K562 (cell line): ENCODE measurements at regions not wholly inside any gene's neighbourhood (a gene's known extent, or its start where the extent isn't known, plus 50 kb on each side); places are given as distances from the start of the nearest gene placed in this dataset.

Experiments
- ATAC-seq: fragments of 200-7000 bp; cut with Tn5 transposase; 3 replicates; pipeline ENCODE4 v1.9.1; 2020; ENCODE audit warnings: moderate library complexity
- BruUV-seq: library from RNA; stranded (reverse); fragments of 400-500 nt; replicated peaks from 2 replicates; lab custom pipeline; 2021; lab: Mats Ljungman, UMichigan
- CTCF ChIA-PET: fragments of 300-600 bp; formaldehyde crosslinking; extraction: SDS; loops from one replicate; lab custom pipeline; 2021; ENCODE audit warnings: low intra/inter-chr PET ratio; lab: Yijun Ruan, JAX
- POLR2A ChIA-PET: fragments of 300-600, 350-650 bp; sonication (Branson Sonifier 250); formaldehyde crosslinking; extraction: SDS; loops from one replicate; lab custom pipeline; 2021; ENCODE audit warnings: antibody characterized with exemption, inconsistent platforms; lab: Yijun Ruan, JAX
- DNase-seq, 4 experiments: peaks; one replicate each; pipeline versions ENCODE4 v3.0.0 to v3.0.0-alpha.2; 2011 to 2018; ENCODE audit warnings: low spot score in 3 of 4, mixed read lengths in 3 of 4; ENCODE audit errors: extremely low read depth in 1 of 4
- FAIRE-seq: peaks from 2 replicates; lab custom pipeline; 2011; peaks lifted over from hg19 to GRCh38; lab: Jason Lieb, UNC
- H2AFZ ChIP-seq: 2 replicates; pipeline ENCODE4 v1.6.0; 2011; ENCODE audit warnings: low read depth, low read length, control low read depth, inconsistent platforms
- H3K27ac ChIP-seq: fragments of 200-600 bp; 3 replicates; pipeline ENCODE4 v1.8.0; 2011; ENCODE audit warnings: low read depth, mild to moderate bottlenecking, control low read depth, inconsistent platforms, low read length, moderate library complexity, mixed read lengths; ENCODE audit errors: extremely low read depth
- H3K27me3 ChIP-seq, 2 experiments: fragments of 300-600 bp in 1 of 2; 2 replicates in 1 of 2; 3 replicates in 1 of 2; pipeline versions ENCODE4 v1.6.0 to v1.8.0; 2011; ENCODE audit warnings: inconsistent platforms in 2 of 2, low read length in 2 of 2, mild to moderate bottlenecking in 1 of 2, mixed read lengths in 1 of 2, moderate library complexity in 1 of 2; ENCODE audit not compliant: control insufficient read depth in 2 of 2, insufficient read depth in 2 of 2
- H3K36me3 ChIP-seq: fragments of 300-600 bp; 3 replicates; pipeline ENCODE4 v1.8.0; 2011; ENCODE audit warnings: mild to moderate bottlenecking, low read length, inconsistent platforms; ENCODE audit not compliant: control insufficient read depth, insufficient read depth
- H3K4me1 ChIP-seq, 2 experiments: fragments of 200-600 bp in 1 of 2; replicated peaks in 1 of 2; 2 replicates in 1 of 2; 3 replicates in 1 of 2; pipeline versions ENCODE4 v1.5.1 to v1.8.0; 2011; ENCODE audit warnings: inconsistent platforms in 2 of 2, low read length in 2 of 2, mild to moderate bottlenecking in 1 of 2, mixed read lengths in 1 of 2, moderate library complexity in 1 of 2; ENCODE audit not compliant: control insufficient read depth in 2 of 2, insufficient read depth in 2 of 2
- H3K4me2 ChIP-seq: 2 replicates; pipeline ENCODE4 v1.6.1; 2011; ENCODE audit warnings: low read length, control low read depth, inconsistent platforms, mixed read lengths; ENCODE audit not compliant: insufficient read depth
- H3K4me3 ChIP-seq: fragments of 200-600 bp; sonication (generic), shearing (Covaris generic); 2 replicates; pipeline ENCODE4 v1.5.1; 2016; ENCODE audit warnings: control low read depth, inconsistent platforms
- H3K79me2 ChIP-seq: fragments of 200-600 bp; 3 replicates; pipeline ENCODE4 v1.8.0; 2011; ENCODE audit warnings: low read length, inconsistent platforms; ENCODE audit not compliant: control insufficient read depth, insufficient read depth
- H3K9ac ChIP-seq, 2 experiments: 2 replicates each; pipeline versions ENCODE4 v1.6.0 to v1.6.1; 2011; ENCODE audit warnings: low read depth in 2 of 2, low read length in 2 of 2, control low read depth in 1 of 2, inconsistent platforms in 1 of 2, mild to moderate bottlenecking in 1 of 2, mixed read lengths in 1 of 2; ENCODE audit not compliant: insufficient read depth in 1 of 2
- H3K9me1 ChIP-seq: one replicate; pipeline ENCODE4 v1.6.0; 2011; ENCODE audit warnings: inconsistent platforms, mild to moderate bottlenecking, low read length, moderate library complexity; ENCODE audit not compliant: control insufficient read depth, insufficient read depth
- H3K9me3 ChIP-seq: replicated peaks from 2 replicates; pipeline ENCODE4 v1.5.1; 2011; ENCODE audit warnings: low read depth, low read length, inconsistent platforms; ENCODE audit not compliant: control insufficient read depth, insufficient read depth
- H4K20me1 ChIP-seq: replicated peaks from 2 replicates; pipeline ENCODE4 v1.6.1; 2011; ENCODE audit warnings: low read length, inconsistent platforms, mixed read lengths; ENCODE audit not compliant: control insufficient read depth, insufficient read depth
- CXXC5 ChIP-seq: fragments of 250-450 bp; sonication (Bioruptor Pico); IDR thresholded peaks from 2 replicates; pipeline ENCODE4 v1.8.0; 2022; ENCODE audit warnings: inconsistent platforms, mild to moderate bottlenecking, moderate library complexity
- DIDO1 ChIP-seq: fragments of 450-650 bp; IDR thresholded peaks from 2 replicates; pipeline ENCODE4 v1.6.1; 2016; ENCODE audit warnings: low read depth, missing biosample characterization, missing genetic modification characterization
- E2F8 ChIP-seq: fragments of 450-650 bp; IDR thresholded peaks from 2 replicates; pipeline ENCODE4 v1.7.1; 2018; ENCODE audit warnings: mild to moderate bottlenecking, low read depth; ENCODE audit not compliant: partially characterized antibody
- EHMT2 ChIP-seq: fragments of 450-650 bp; IDR thresholded peaks from 2 replicates; pipeline ENCODE4 v1.6.1; 2018; ENCODE audit warnings: antibody characterized with exemption
- EP400 ChIP-seq: fragments of 450-650 bp; IDR thresholded peaks from 2 replicates; pipeline ENCODE4 v1.6.1; 2017; ENCODE audit warnings: antibody characterized with exemption, mild to moderate bottlenecking, moderate library complexity
- HNRNPL ChIP-seq: fragments of 200-400 bp; formaldehyde crosslinking; IDR thresholded peaks from 2 replicates; pipeline ENCODE4 v1.6.1; 2017; ENCODE audit warnings: low read depth, mild to moderate bottlenecking, low read length
- IRF1 ChIP-seq: sonication (generic); formaldehyde crosslinking; IDR thresholded peaks from 2 replicates; pipeline ENCODE4 v1.8.0; 2022; ENCODE audit warnings: missing genetic modification reagents, mild to moderate bottlenecking, borderline replicate concordance
- NCOA2 ChIP-seq, 2 experiments: fragments of 450-650 bp; IDR thresholded peaks; 2 replicates each; pipeline ENCODE4 v1.6.1; 2018; ENCODE audit warnings: mild to moderate bottlenecking in 2 of 2, moderate library complexity in 1 of 2; ENCODE audit not compliant: partially characterized antibody in 2 of 2
- NFIC ChIP-seq: fragments of 450-650 bp; IDR thresholded peaks from 2 replicates; pipeline ENCODE4 v1.6.1; 2017; ENCODE audit warnings: mild to moderate bottlenecking, inconsistent platforms
- NR2C2 ChIP-seq, 2 experiments: fragments of 200-800 bp in 1 of 2; sonication (Bioruptor generic) in 1 of 2; sonication (generic) in 1 of 2; formaldehyde crosslinking in 1 of 2; IDR thresholded peaks; 2 replicates each; pipeline versions ENCODE4 v1.6.1 to v1.8.0; 2016 to 2022; ENCODE audit warnings: mild to moderate bottlenecking in 1 of 2, missing compliant biosample characterization in 1 of 2, missing genetic modification characterization in 1 of 2, missing genetic modification reagents in 1 of 2
- RFX7 ChIP-seq: fragments of 250-450 bp; sonication (Bioruptor Pico); IDR thresholded peaks from 2 replicates; pipeline ENCODE4 v1.5.1; 2021; ENCODE audit warnings: mild to moderate bottlenecking
- SMARCA5 ChIP-seq: fragments of 450-650 bp; IDR thresholded peaks from 2 replicates; pipeline ENCODE4 v1.6.1; 2016
- ZNF354B ChIP-seq: fragments of 250-450 bp; sonication (Bioruptor Pico); IDR thresholded peaks from 2 replicates; pipeline ENCODE4 v1.4.0; 2020
- ZNF445 ChIP-seq: fragments of 250-450 bp; sonication (Bioruptor Pico); IDR thresholded peaks from 2 replicates; pipeline ENCODE4 v1.4.0; 2020; ENCODE audit warnings: low read depth, mild to moderate bottlenecking, moderate library complexity
- WGBS: fragments of 100-300 bp; shearing (Covaris generic); methylation state at CpG from one replicate; pipeline ENCODE4 v1.1.6; 2016; ENCODE audit warnings: low coverage, mixed read lengths; ENCODE audit not compliant: insufficient coverage; ENCODE audit errors: missing lambda C conversion rate; 5-methylcytosine and 5-hydroxymethylcytosine counted together
- in situ Hi-C: fragments of 300-500 bp; cut with MboI; formaldehyde crosslinking; loops from 4 replicates; pipeline ENCODE4 v1.15.0; 2018; ENCODE audit warnings: inconsistent platforms, mixed read lengths
- intact Hi-C: fragments of 100-400 bp; cut with micrococcal nuclease; formaldehyde crosslinking; loops from 2 replicates; pipeline ENCODE4 v1.14.2; 2022

- H4K20me1 ChIP-seq = no peaks in the 10 kb centered on the region
- H3K4me2 ChIP-seq = no peak overlapping the region
- no peak for ATAC-seq
- ChIA-PET POLR2A (no interaction called here), CTCF (no interaction called here)
- FAIRE-seq = no peak
- H3K27me3 ChIP-seq = no peaks in the 10 kb centered on the region
- intact Hi-C loops (no loop called here), in situ Hi-C loops (no loop called here)
- no peaks in the 10 kb centered on the region for H3K9me1 ChIP-seq
- no peaks in the 10 kb centered on the region for H3K4me1 ChIP-seq
- H3K9ac ChIP-seq = no peak overlapping the region
- TF ChIP-seq DIDO1 (tag) (no peak), EHMT2 (no peak), CXXC5 (no peak), NFIC (no peak), EP400 (no peak), IRF1 (CRISPR knock-in tag) (no peak), NR2C2 (CRISPR knock-in tag; IDR thresholded peaks at IDR 0.05) (no peak), NR2C2 (tag; IDR thresholded peaks at IDR 0.05) (no peak), ZNF354B (CRISPR knock-in tag) (no peak), E2F8 (no peak), RFX7 (CRISPR knock-in tag) (no peak), SMARCA5 (no peak), NCOA2 (IDR thresholded peaks at IDR 0.05; ENCODE audit: partially characterized antibody in 2 of 2) (no peak), ZNF445 (CRISPR knock-in tag) (no peak), HNRNPL (no peak)
- H3K4me3 ChIP-seq = no peak overlapping the region
- H3K9me3 ChIP-seq = no peaks in the 10 kb centered on the region
- H3K79me2 ChIP-seq = no peaks in the 10 kb centered on the region
- BruUV-seq = no TSS peak
- 0% methylated on average over 6 of the region's 6 CpGs for WGBS
- no peak overlapping the region for H3K27ac ChIP-seq
- no peaks in the 10 kb centered on the region for H3K36me3 ChIP-seq
- DNase-seq = no peak
- H2AFZ ChIP-seq = no peak overlapping the region
Measured at GRCh38 chr7:109009636-109010035, 440.0 kb downstream of the DNAJB9 start.
